H1 (cell line): ENCODE measurements at regions not wholly inside any gene's neighbourhood (a gene's known extent, or its start where the extent isn't known, plus 50 kb on each side); places are given as distances from the start of the nearest gene placed in this dataset.

Source experiments
- CTCF ChIA-PET: fragments of 300-600 bp; sonication (Branson Sonifier 250); formaldehyde crosslinking; loops from one replicate; lab custom pipeline; 2021; ENCODE audit not compliant: partially characterized antibody; lab: Charles Lee
- POLR2A ChIA-PET: fragments of 300-600 bp; sonication (Branson Sonifier 250); formaldehyde crosslinking; loops from one replicate; lab custom pipeline; 2021; ENCODE audit warnings: inconsistent platforms; ENCODE audit not compliant: partially characterized antibody; lab: Charles Lee
- DNase-seq, 2 experiments: peaks; one replicate each; pipeline versions ENCODE4 v3.0.0 to v3.0.0-alpha.2; 2010 to 2022; ENCODE audit warnings: low spot score in 2 of 2, low read depth in 1 of 2, mixed read lengths in 1 of 2
- FAIRE-seq: peaks from 2 replicates; lab custom pipeline; 2011; peaks lifted over from hg19 to GRCh38; lab: Jason Lieb, UNC
- H2AFZ ChIP-seq: 2 replicates; pipeline ENCODE4 v1.8.1; 2012; ENCODE audit warnings: low read length, inconsistent platforms
- H2AK5ac ChIP-seq: 2 replicates; pipeline ENCODE4 v1.6.1; 2013; ENCODE audit warnings: low read depth, low read length
- H2BK120ac ChIP-seq: replicated peaks from 2 replicates; pipeline ENCODE3; 2013; ENCODE audit warnings: low read depth, low read length, inconsistent platforms
- H2BK12ac ChIP-seq: 2 replicates; pipeline ENCODE4 v1.6.1; 2013; ENCODE audit warnings: low read depth, low read length
- H2BK15ac ChIP-seq: 2 replicates; pipeline ENCODE4 v1.6.1; 2013; ENCODE audit warnings: low read length
- H2BK20ac ChIP-seq: 2 replicates; pipeline ENCODE4 v1.6.1; 2013; ENCODE audit warnings: low read length
- H2BK5ac ChIP-seq: 2 replicates; pipeline ENCODE4 v1.6.1; 2013; ENCODE audit warnings: low read depth, low read length
- H3K14ac ChIP-seq: 2 replicates; pipeline ENCODE4 v1.6.1; 2013; ENCODE audit warnings: inconsistent platforms; ENCODE audit not compliant: insufficient read length
- H3K18ac ChIP-seq: 2 replicates; pipeline ENCODE4 v1.6.1; 2013; ENCODE audit warnings: low read length; ENCODE audit errors: extremely low read depth
- H3K23ac ChIP-seq: 2 replicates; pipeline ENCODE4 v1.6.1; 2013; ENCODE audit warnings: inconsistent platforms; ENCODE audit not compliant: insufficient read length
- H3K23me2 ChIP-seq: 2 replicates; pipeline ENCODE4 v1.6.1; 2013; ENCODE audit warnings: low read depth, low read length
- H3K27ac ChIP-seq: 2 replicates; pipeline ENCODE4 v1.6.1; 2011; ENCODE audit warnings: low read depth, low read length, inconsistent platforms
- H3K27me3 ChIP-seq, 4 experiments: replicated peaks in 1 of 4; 1 replicate in 1 of 4; 2 replicates in 3 of 4; pipeline versions ENCODE4 v1.6.1 to v1.8.1; 2011 to 2013; ENCODE audit warnings: low read length in 3 of 4, mild to moderate bottlenecking in 3 of 4, inconsistent platforms in 2 of 4, mixed read lengths in 2 of 4, moderate library complexity in 1 of 4; ENCODE audit not compliant: control insufficient read depth in 3 of 4, insufficient read depth in 3 of 4; ENCODE audit errors: extremely low read depth in 1 of 4
- H3K36me3 ChIP-seq, 4 experiments: 2 replicates each; pipeline versions ENCODE4 v1.6.1 to v1.8.1; 2011 to 2013; ENCODE audit warnings: mild to moderate bottlenecking in 4 of 4, low read length in 3 of 4, moderate library complexity in 2 of 4, control low read depth in 1 of 4, inconsistent platforms in 1 of 4; ENCODE audit not compliant: insufficient read depth in 4 of 4, control insufficient read depth in 2 of 4
- H3K4ac ChIP-seq: replicated peaks from 2 replicates; pipeline ENCODE3; 2013; ENCODE audit warnings: low read length, low read depth, mixed read lengths, inconsistent platforms; ENCODE audit not compliant: insufficient read length
- H3K4me1 ChIP-seq, 4 experiments: replicated peaks in 1 of 4; 1 replicate in 1 of 4; 2 replicates in 3 of 4; pipeline versions ENCODE4 v1.6.1 to v1.8.1; 2011 to 2013; ENCODE audit warnings: low read length in 3 of 4, inconsistent platforms in 2 of 4, mixed read lengths in 1 of 4; ENCODE audit not compliant: insufficient read depth in 4 of 4, control insufficient read depth in 3 of 4
- H3K4me2 ChIP-seq, 2 experiments: 2 replicates each; pipeline versions ENCODE4 v1.6.1 to v1.8.1; 2011 to 2013; ENCODE audit warnings: low read depth in 2 of 2, low read length in 2 of 2, control low read depth in 1 of 2, inconsistent platforms in 1 of 2, mild to moderate bottlenecking in 1 of 2; ENCODE audit not compliant: insufficient read depth in 1 of 2
- H3K4me3 ChIP-seq, 4 experiments: fragments of 200-600, 300-600 bp in 1 of 4; sonication (generic), shearing (Covaris generic), sonication (Bioruptor Twin) in 1 of 4; 2 replicates each; pipeline versions ENCODE4 v1.5.1 to v1.8.1; 2011 to 2016; ENCODE audit warnings: low read length in 4 of 4, low read depth in 3 of 4, control low read depth in 2 of 4, inconsistent platforms in 2 of 4, mild to moderate bottlenecking in 2 of 4, mixed read lengths in 1 of 4, moderate library complexity in 1 of 4; ENCODE audit not compliant: insufficient read depth in 2 of 4; ENCODE audit errors: extremely low read depth in 1 of 4
- H3K56ac ChIP-seq: replicated peaks from 2 replicates; pipeline ENCODE3; 2013; ENCODE audit warnings: low read depth, mild to moderate bottlenecking, mixed read lengths, low read length, inconsistent platforms; ENCODE audit not compliant: insufficient read length
- H3K79me1 ChIP-seq: 2 replicates; pipeline ENCODE4 v1.6.1; 2013; ENCODE audit warnings: low read depth, low read length, control low read depth
- H3K79me2 ChIP-seq, 2 experiments: 2 replicates each; pipeline versions ENCODE4 v1.6.1 to v1.8.1; 2012 to 2013; ENCODE audit warnings: low read length in 2 of 2, mild to moderate bottlenecking in 2 of 2, inconsistent platforms in 1 of 2; ENCODE audit not compliant: insufficient read depth in 2 of 2, control insufficient read depth in 1 of 2
- H3K9ac ChIP-seq, 4 experiments: replicated peaks in 1 of 4; 1 replicate in 1 of 4; 2 replicates in 3 of 4; pipeline versions ENCODE4 v1.6.1 to v1.8.1; 2011 to 2013; ENCODE audit warnings: low read depth in 3 of 4, low read length in 3 of 4, control low read depth in 2 of 4, mild to moderate bottlenecking in 2 of 4, moderate library complexity in 2 of 4, inconsistent platforms in 1 of 4; ENCODE audit errors: extremely low read depth in 1 of 4
- H3K9me3 ChIP-seq, 2 experiments: 2 replicates each; pipeline versions ENCODE4 v1.6.1 to v1.8.1; 2012 to 2013; ENCODE audit warnings: mild to moderate bottlenecking in 2 of 2, moderate library complexity in 2 of 2, control low read depth in 1 of 2, inconsistent platforms in 1 of 2, low read depth in 1 of 2, low read length in 1 of 2, mixed read lengths in 1 of 2; ENCODE audit not compliant: insufficient read depth in 2 of 2
- H4K20me1 ChIP-seq, 2 experiments: replicated peaks in 1 of 2; 2 replicates each; pipeline versions ENCODE3 to v1.8.1; 2011 to 2013; ENCODE audit warnings: inconsistent platforms in 2 of 2, low read length in 2 of 2, mild to moderate bottlenecking in 1 of 2; ENCODE audit not compliant: insufficient read depth in 2 of 2, control insufficient read depth in 1 of 2
- H4K5ac ChIP-seq: 2 replicates; pipeline ENCODE4 v1.6.1; 2013; ENCODE audit warnings: low read length, low read depth, mixed read lengths, inconsistent platforms; ENCODE audit not compliant: insufficient read length
- H4K8ac ChIP-seq: 2 replicates; pipeline ENCODE4 v1.8.0; 2013; ENCODE audit warnings: mild to moderate bottlenecking, moderate library complexity, low read length, inconsistent platforms; ENCODE audit not compliant: insufficient read depth; ENCODE audit errors: extremely low read depth
- H4K91ac ChIP-seq: replicated peaks from 2 replicates; pipeline ENCODE3; 2013; ENCODE audit warnings: low read length, mixed read lengths, inconsistent platforms; ENCODE audit not compliant: insufficient read length
- CBX8 ChIP-seq: fragments of 300-800, 300-1000 bp; sonication (generic); IDR thresholded peaks from 2 replicates; pipeline ENCODE4 v1.7.1; 2016; ENCODE audit warnings: low read depth, low read length, borderline replicate concordance
- CHD1 ChIP-seq: IDR thresholded peaks from 2 replicates; pipeline ENCODE4 v1.6.1; 2012; ENCODE audit warnings: low read depth, low read length, improper control_type of control experiment
- CTBP2 ChIP-seq: IDR thresholded peaks from 2 replicates; pipeline ENCODE4 v1.7.0; 2011; ENCODE audit warnings: borderline replicate concordance, mild to moderate bottlenecking, moderate library complexity, mixed read lengths, low read length; ENCODE audit not compliant: insufficient read depth, insufficient read length
- EZH2 ChIP-seq: fragments of 200-600 bp; sonication (generic); IDR thresholded peaks from 2 replicates; pipeline ENCODE4 v1.7.1; 2012; ENCODE audit warnings: low read depth, mild to moderate bottlenecking, moderate library complexity, low read length, inconsistent platforms; ENCODE audit not compliant: severe bottlenecking
- HDAC6 ChIP-seq: IDR thresholded peaks from one replicate; pipeline ENCODE4 v1.7.1; 2012; ENCODE audit warnings: low read depth, mild to moderate bottlenecking, inconsistent platforms, low read length, moderate library complexity
- JUND ChIP-seq: IDR thresholded peaks from 2 replicates; pipeline ENCODE4 v1.6.1; 2011; ENCODE audit warnings: mild to moderate bottlenecking, improper control_type of control experiment, low read length
- KDM4A ChIP-seq: IDR thresholded peaks from one replicate; pipeline ENCODE4 v1.7.1; 2012; ENCODE audit warnings: low read depth, mild to moderate bottlenecking, moderate library complexity, low read length, inconsistent platforms; ENCODE audit not compliant: severe bottlenecking
- NRF1 ChIP-seq: IDR thresholded peaks from 2 replicates; pipeline ENCODE4 v1.6.1; 2011; ENCODE audit warnings: mild to moderate bottlenecking, low read depth, low read length, improper control_type of control experiment
- POLR2A ChIP-seq, 2 experiments: IDR thresholded peaks; 1 replicate in 1 of 2; 2 replicates in 1 of 2; pipeline ENCODE4 v1.6.1; 2011; ENCODE audit warnings: low read depth in 2 of 2, low read length in 2 of 2, mild to moderate bottlenecking in 2 of 2; ENCODE audit errors: control extremely low read depth in 1 of 2
- RXRA ChIP-seq: IDR thresholded peaks from 2 replicates; pipeline ENCODE4 v1.6.1; 2011; ENCODE audit warnings: low read depth, mild to moderate bottlenecking, low read length, moderate library complexity; ENCODE audit not compliant: insufficient read depth
- SIX5 ChIP-seq: IDR thresholded peaks from 2 replicates; pipeline ENCODE4 v1.6.1; 2011; ENCODE audit warnings: mild to moderate bottlenecking, low read depth, low read length
- SP2 ChIP-seq: IDR thresholded peaks from 2 replicates; pipeline ENCODE4 v1.6.1; 2012; ENCODE audit warnings: mild to moderate bottlenecking, low read length, inconsistent platforms
- ZNF274 ChIP-seq: IDR thresholded peaks from 2 replicates; pipeline ENCODE4 v1.7.0; 2012; ENCODE audit warnings: low read length, borderline replicate concordance; ENCODE audit errors: extremely low read depth
- WGBS, 2 experiments: shearing (Covaris generic) in 1 of 2; methylation state at CpG; one replicate each; pipeline versions ENCODE4 v1.1.6 to v1.1.7; 2013 to 2015; ENCODE audit warnings: low lambda C conversion rate in 2 of 2, mixed read lengths in 2 of 2, inconsistent platforms in 1 of 2, low coverage in 1 of 2, missing lambda C conversion rate in 1 of 2; ENCODE audit not compliant: insufficient replicate concordance in 2 of 2, insufficient coverage in 1 of 2, insufficient read length in 1 of 2; ENCODE audit errors: extremely low coverage in 1 of 2, missing lambda C conversion rate in 1 of 2; 5-methylcytosine and 5-hydroxymethylcytosine counted together

DNA sequence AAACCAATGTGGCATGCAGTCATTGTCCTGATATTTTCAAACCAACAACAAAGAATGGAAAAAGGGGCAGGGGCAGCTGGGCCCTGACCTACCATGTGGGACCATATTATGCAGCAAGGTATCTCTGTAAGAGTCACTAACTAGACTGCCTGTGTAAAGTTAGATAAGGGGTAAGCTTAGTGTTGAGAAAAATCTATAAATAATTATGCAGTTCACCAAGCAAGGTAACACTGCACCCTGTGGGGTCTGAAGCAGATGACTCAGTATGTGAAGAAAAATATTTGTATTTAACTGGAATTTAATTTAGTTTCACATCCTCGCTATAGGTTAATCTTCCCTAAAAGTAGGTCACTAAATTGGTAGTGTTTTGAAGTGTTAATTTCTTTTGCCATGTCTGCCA lies 99.3 kb downstream of the PPP1R3A start:
- Histone ChIP-seq H3K4ac (no peak overlapping the region), H3K9me3 (no peaks in the 10 kb centered on the region), H3K79me1 (no peaks in the 10 kb centered on the region), H2AK5ac (no peak overlapping the region), H3K56ac (no peak overlapping the region), H2BK20ac (no peak overlapping the region), H4K8ac (no peak overlapping the region), H4K20me1 (no peaks in the 10 kb centered on the region), H3K4me3 (no peak overlapping the region), H3K23me2 (no peaks in the 10 kb centered on the region), H3K4me1 (peaks cover 0 to under 1% (median 0%) of the 10 kb centered on the region in 4 experiments; a peak in 1 of 7 replicates), H3K27me3 (no peaks in the 10 kb centered on the region), H3K9ac (no peak overlapping the region), H3K79me2 (no peaks in the 10 kb centered on the region), H3K23ac (no peak overlapping the region), H2BK5ac (no peak overlapping the region), H4K5ac (no peak overlapping the region), H3K14ac (no peak overlapping the region), H3K36me3 (no peaks in the 10 kb centered on the region), H2BK120ac (no peak overlapping the region), H3K27ac (no peak overlapping the region), H2BK15ac (no peak overlapping the region), H2AFZ (no peak overlapping the region), H3K4me2 (no peak overlapping the region), H4K91ac (no peak overlapping the region), H3K18ac (no peak overlapping the region), H2BK12ac (no peak overlapping the region)
- FAIRE-seq, result no peak
- CTCF ChIA-PET, result interaction anchor here (0.8 kb wide), 1 partner anchor 11 kb away, joined by 3 read pairs; no protein-coding TSS in a partner anchor
- WGBS, 2 experiments, result 96% methylated on average over 1 of the region's 1 CpG; no CpG with 5 or more reads in 1 of the 2 experiments
- POLR2A ChIA-PET, result no interaction called here
- DNase-seq, result no peak
- TF ChIP-seq RXRA (no peak), SIX5 (no peak), POLR2A (IDR thresholded peaks at IDR 0.05; ENCODE audit: control extremely low read depth in 1 of 2, low read depth in 2 of 2, low read length in 2 of 2) (no peak), CBX8 (no peak), KDM4A (no peak), NRF1 (no peak), CHD1 (no peak), CTBP2 (no peak), EZH2 (no peak), SP2 (no peak), ZNF274 (no peak), HDAC6 (no peak), JUND (no peak)
